GM20000 (cell line): ENCODE measurements at regions not wholly inside any gene's neighbourhood (a gene's known extent, or its start where the extent isn't known, plus 50 kb on each side); places are given as distances from the start of the nearest gene placed in this dataset.
A peak's percentile ranks its signal among the peaks of the same experiment; 100 is the strongest.

ENCODE experiments used
- DNase-seq: peaks from one replicate; pipeline ENCODE4 v3.0.0; 2012; ENCODE audit warnings: low spot score
- CTCF ChIP-seq: IDR thresholded peaks from 2 replicates; pipeline ENCODE4 v1.5.1; 2012; ENCODE audit warnings: mild to moderate bottlenecking, control low read depth; ENCODE audit errors: extremely low read depth, missing control alignments

GRCh38 chr2:215817046-215817445, 196.3 kb downstream of the MREG start:
- no peak for TF ChIP-seq CTCF
- DNase-seq: no peak

GRCh38 chr2:215816424-215816823, 196.9 kb downstream of the MREG start:
- no peak for DNase-seq
- no peak for TF ChIP-seq CTCF

DNA sequence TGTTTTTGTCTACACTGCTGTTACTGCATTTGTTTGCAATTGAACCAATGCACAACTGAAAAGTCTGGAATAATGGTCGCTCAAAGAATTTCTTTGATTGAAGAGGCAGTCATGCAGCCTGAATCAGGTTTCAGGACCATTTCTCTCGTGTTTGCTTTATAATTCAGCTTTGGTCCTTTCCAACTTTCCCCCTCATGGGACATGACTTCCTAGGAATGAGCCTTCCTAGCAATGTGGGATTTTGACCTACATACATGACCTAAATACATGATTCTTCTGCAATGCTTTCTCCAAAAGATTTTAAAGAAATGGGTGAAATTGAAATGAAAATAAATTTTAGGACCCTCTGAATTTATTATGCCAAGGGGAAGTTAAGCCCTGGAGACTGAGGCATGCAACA, 197.4 kb downstream of the MREG start:
- no peak for DNase-seq
- no peak for TF ChIP-seq CTCF

DNA sequence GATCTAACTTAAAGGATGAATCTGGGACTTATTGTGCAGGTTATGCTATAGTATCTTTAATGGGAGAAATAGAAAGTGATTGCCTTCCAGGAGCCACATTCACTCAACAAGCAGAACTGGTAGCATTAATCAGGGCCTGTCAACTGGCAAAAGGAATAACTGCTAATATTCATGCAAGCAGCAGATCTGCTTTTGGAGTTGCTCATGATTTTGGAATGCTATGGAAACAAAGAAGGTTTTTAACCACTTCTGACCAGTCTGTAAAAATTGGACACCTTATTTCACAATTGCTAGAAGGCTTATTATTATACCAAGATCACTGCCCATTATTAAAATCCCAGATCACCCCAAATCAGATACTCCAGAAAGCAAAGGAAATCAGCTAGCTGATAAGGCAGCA, 200.4 kb downstream of the MREG start:
- DNase-seq: no peak
- no peak for TF ChIP-seq CTCF

- peak; percentile 62 for DNase-seq
- TF ChIP-seq CTCF: no peak
Measured at GRCh38 chr2:215811409-215812345, 201.7 kb downstream of the MREG start.

- no peak for TF ChIP-seq CTCF
- DNase-seq: no peak
Measured at GRCh38 chr2:215811003-215811402, 202.3 kb downstream of the MREG start.

- no peak for TF ChIP-seq CTCF
- DNase-seq: no peak
Measured at GRCh38 chr2:215808996-215809395, 204.4 kb downstream of the MREG start.
